Esophagus (tissue), 2 donors: ENCODE measurements at regions not wholly inside any gene's neighbourhood (a gene's known extent, or its start where the extent isn't known, plus 50 kb on each side); places are given as distances from the start of the nearest gene placed in this dataset.
"Not testable (repeated sequence)": the region's sequence is repeated elsewhere in the genome, so short reads cannot be mapped to it uniquely, and the experiment has no call there.

Source experiments
- H3K27ac ChIP-seq, 2 donors: one replicate each; pipeline ENCODE4 v1.5.1; 2013; ENCODE audit warnings: low read depth in 2 of 2, mild to moderate bottlenecking in 2 of 2, inconsistent platforms in 1 of 2, low read length in 1 of 2, moderate library complexity in 1 of 2
- H3K27me3 ChIP-seq, 2 donors: one replicate each; pipeline ENCODE4 v1.6.1; 2013; ENCODE audit warnings: low read length in 2 of 2, control low read depth in 1 of 2, mild to moderate bottlenecking in 1 of 2; ENCODE audit not compliant: insufficient read depth in 2 of 2, control insufficient read depth in 1 of 2
- H3K36me3 ChIP-seq, 2 donors: one replicate each; pipeline ENCODE4 v1.6.1; 2013; ENCODE audit warnings: low read length in 1 of 2; ENCODE audit not compliant: control insufficient read depth in 2 of 2, insufficient read depth in 2 of 2
- H3K4me1 ChIP-seq, 2 donors: one replicate each; pipeline ENCODE4 v1.6.1; 2013; ENCODE audit warnings: low read length in 1 of 2; ENCODE audit not compliant: control insufficient read depth in 2 of 2, insufficient read depth in 2 of 2
- H3K4me3 ChIP-seq, 2 donors: one replicate each; pipeline ENCODE4 v1.5.1; 2013; ENCODE audit warnings: low read length in 2 of 2, mild to moderate bottlenecking in 2 of 2, low read depth in 1 of 2, moderate library complexity in 1 of 2
- H3K9me3 ChIP-seq, 2 donors: one replicate each; pipeline ENCODE4 v1.6.1; 2013; ENCODE audit warnings: mild to moderate bottlenecking in 2 of 2, low read depth in 1 of 2, low read length in 1 of 2, moderate library complexity in 1 of 2; ENCODE audit not compliant: control insufficient read depth in 2 of 2, insufficient read depth in 1 of 2
- WGBS, 2 donors: extraction: QIAGEN DNeasy Blood & Tissue Kit; methylation state at CpG; one replicate each; pipeline ENCODE4 v1.1.7; 2013; 5-methylcytosine and 5-hydroxymethylcytosine counted together
- donor health status: healthy with polysubstance abuse.
- donor health status: Bipolar disorder and iron deficiency.

DNA sequence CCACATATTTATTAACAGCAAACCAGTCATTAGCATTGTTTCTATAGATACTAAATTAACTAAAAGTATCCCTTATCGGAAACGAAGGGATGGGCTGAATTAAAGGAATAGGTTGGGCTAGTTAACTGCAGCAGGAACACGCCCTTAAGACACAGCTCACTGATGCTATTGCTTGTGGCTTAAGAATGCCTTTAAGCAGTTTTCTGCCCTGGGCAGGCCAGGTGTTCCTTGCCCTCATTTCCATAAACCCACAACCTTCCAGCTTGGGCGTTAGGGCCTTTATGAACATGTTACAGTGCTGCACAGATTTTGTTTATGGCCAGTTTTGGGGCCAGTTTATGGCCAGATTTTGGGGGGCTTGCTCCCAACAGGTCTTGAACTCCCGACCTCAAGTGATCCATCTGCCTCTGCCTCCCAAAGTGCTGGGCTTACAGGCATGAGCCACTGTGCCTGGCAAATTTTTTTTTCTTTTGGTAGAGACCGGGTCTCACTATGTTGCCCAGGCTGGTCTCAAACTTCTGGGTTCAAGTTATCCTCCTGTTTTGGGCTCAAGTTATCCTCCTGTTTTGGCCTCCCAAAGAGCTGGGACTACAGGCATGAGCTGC is 90.1 kb upstream of the GRIN2A start:
- 87 to 91% methylated on average over 6 of the region's 6 CpGs for WGBS, 2 donors
- H3K9me3 ChIP-seq, H3K4me1 ChIP-seq, H3K27ac ChIP-seq, H3K4me3 ChIP-seq, H3K36me3 ChIP-seq, H3K27me3 ChIP-seq: not testable (repeated sequence)

DNA sequence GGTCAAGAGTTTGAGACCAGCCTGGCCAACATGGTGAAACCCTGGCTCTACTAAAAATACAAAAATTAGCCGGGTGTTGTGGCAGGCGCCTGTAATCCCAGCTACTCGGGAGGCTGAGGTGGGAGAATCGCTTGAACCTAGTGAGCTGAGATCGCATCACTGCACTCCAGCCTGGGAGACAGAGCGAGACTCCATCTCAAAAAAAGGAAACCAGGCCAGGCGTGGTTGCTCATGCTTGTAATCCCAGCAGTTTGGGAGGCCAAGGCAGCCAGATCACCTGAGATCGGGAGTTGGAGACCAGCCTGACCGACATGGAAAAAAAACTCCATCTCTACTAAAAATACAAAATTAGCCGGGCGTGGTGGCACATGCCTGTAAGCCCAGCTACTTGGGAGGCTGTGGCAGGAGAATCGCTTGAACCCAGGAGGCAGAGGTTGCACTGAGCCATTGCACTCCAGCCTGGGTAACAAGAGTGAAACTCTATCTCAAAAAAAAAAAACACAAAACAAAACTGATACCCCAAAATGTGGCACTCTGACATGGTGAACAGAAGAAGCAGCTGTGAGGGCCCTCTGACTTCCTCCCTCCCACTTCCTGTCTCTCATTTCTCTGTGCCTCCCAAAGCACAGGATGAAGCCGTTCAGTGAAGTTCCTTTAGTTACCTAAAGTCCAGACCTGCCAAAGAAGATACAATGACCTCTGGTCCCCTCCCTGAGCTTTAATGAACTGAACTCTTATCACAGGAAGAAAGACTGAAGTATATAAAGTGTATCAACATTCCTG is 93.2 kb upstream of the GRIN2A start:
- WGBS, 2 donors: 83 to 92% methylated on average over 13 of the region's 13 CpGs
- not testable (repeated sequence) for H3K27ac ChIP-seq, H3K36me3 ChIP-seq, H3K4me3 ChIP-seq, H3K9me3 ChIP-seq, H3K4me1 ChIP-seq, H3K27me3 ChIP-seq

DNA sequence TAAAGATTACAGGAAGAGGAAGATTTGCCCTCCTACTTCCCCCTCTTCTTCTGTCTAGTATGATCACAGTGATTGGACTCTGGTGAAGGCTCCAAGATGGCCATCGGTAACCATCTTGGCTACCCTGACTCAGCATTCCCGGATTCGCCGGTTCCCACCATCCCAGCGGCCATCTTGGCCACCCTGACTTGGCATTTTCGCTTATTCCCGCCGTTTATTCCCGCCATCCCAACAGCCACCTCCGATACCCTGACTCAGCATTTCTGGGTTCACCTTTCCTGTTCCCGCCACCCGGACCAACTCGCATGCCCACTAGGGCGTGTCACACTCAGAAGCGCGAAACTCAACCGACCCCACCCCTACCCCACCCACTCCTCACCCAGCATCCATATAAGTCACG is 95.4 kb upstream of the GRIN2A start:
- Histone ChIP-seq H3K4me1 (no peaks in the 10 kb centered on the region), H3K9me3 (no peaks in the 10 kb centered on the region), H3K36me3 (no peaks in the 10 kb centered on the region), H3K27me3 (no peaks in the 10 kb centered on the region), H3K27ac (no peak overlapping the region), H3K4me3 (no peak overlapping the region)
- 84 to 86% methylated on average over 18 of the region's 18 CpGs for WGBS, 2 donors

DNA sequence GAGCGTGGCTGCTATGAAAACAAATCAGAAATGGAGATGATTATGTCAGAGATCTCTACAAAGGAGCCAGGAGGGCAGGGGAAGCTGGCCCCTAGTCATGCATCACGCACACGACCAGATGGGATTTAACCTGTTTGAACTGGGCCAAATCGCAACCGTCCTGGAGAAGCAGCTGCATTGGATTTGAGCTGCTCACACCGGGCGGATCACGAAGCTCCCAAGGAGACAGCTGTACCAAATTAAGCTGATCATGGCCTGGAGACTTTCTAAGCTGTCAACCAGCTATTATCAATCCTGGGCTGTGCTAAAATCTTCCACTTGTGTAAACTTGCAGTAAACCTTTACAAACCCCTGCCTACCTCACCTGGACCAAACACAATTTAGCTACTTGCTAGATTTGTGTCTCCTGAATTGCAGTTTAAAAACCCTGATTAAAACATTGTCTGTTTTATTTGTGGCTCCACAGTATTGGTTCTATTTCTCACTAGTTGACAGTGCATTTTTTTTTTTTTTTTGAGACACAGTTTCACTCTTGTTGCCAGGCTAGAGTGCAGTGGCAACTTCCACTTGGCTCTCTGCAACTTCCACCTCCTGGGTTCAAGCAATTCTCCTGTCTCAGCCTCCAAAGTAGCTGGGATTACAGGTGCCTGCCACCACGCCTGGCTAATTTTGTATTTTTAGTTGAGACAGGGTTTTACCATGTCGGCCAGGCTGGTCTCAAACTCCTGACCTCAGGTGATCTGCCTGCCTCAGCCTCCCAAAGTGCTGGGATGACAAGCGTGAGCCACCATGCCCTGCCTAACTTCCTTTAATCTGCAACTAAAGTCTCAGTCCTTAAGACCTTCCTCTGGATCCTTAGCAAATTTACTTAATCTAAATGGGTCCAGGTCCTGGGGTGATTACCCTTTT is 98.3 kb upstream of the GRIN2A start:
- no peaks in the 10 kb centered on the region for H3K4me1 ChIP-seq
- H3K36me3 ChIP-seq: no peaks in the 10 kb centered on the region
- no peak overlapping the region for H3K27ac ChIP-seq
- H3K9me3 ChIP-seq: no peaks in the 10 kb centered on the region
- no peak overlapping the region for H3K4me3 ChIP-seq
- no peaks in the 10 kb centered on the region for H3K27me3 ChIP-seq
- WGBS, 2 donors: 24 to 41% methylated on average over 11 of the region's 11 CpGs

DNA sequence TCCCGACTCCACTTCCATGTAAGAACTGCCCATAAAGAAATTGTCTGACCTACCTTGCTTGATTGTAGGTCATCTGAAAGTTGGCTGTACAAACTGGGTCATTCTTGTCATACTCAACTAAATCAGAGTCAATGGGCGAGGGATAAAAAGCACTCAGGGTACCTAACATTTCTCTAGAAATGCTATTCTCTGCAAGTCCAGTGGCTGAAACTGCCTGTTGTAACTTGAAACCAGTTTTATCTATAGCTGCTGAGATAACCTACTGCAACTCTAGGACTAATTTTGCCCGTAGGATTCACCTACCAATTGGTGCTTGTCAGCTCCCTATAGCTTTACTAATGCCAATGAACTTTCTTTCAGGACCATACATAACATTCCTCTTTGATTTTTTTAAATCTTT is 100.1 kb upstream of the GRIN2A start:
- Histone ChIP-seq H3K4me3 (no peak overlapping the region), H3K27me3 (no peaks in the 10 kb centered on the region), H3K4me1 (no peaks in the 10 kb centered on the region), H3K27ac (no peak overlapping the region), H3K36me3 (no peaks in the 10 kb centered on the region), H3K9me3 (no peaks in the 10 kb centered on the region)
- WGBS, 2 donors: 67 to 73% methylated on average over 3 of the region's 3 CpGs

DNA sequence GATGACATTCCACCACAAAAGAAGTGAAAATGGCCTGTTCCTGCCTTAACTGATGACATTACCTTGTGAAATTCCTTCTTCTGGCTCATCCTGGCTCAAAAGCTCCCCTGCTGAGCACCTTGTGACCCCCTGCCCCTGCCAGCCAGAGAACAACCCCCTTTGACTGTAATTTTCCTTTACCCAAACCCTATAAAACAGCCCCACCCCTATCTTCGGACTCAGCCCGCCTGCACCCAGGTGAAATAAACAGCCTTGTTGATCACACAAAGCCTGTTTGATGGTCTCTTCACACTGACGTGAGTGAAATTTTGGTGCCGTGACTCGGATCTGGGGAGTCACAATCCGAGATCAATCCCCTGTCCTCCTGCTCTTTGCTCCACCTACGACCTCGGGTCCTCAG is 101.0 kb upstream of the GRIN2A start:
- not testable (repeated sequence) for H3K27me3 ChIP-seq

DNA sequence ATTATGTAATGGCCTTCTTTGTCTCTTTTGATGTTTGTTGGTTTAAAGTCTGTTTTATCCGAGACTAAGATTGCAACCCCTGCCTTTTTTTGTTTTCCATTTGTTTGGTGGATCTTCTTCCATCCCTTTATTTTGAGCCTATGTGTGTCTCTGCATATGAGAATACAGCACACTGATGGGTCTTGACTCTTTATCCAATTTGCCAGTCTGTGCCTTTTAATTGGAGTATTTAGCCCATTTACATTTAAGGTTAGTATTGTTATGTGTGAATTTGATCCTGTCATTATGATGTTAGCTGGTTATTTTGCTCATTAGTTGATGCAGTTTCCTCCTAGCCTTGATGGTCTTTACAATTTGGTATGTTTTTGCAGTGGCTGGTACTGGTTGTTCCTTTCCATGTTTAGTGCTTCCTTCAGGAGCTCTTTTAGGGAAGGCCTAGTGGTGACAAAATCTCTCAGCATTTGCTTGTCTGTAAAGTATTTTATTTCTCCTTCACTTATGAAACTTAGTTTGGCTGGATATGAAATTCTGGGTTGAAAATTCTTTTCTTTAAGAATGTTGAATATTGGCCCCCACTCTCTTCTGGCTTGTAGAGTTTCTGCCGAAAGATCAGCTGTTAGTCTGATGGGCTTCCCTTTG is 95.3 kb upstream of the ATF7IP2 start:
- not testable (repeated sequence) for H3K4me3 ChIP-seq, H3K27ac ChIP-seq, H3K27me3 ChIP-seq, H3K36me3 ChIP-seq, H3K9me3 ChIP-seq, H3K4me1 ChIP-seq
- WGBS, 2 donors: 90 to 91% methylated on average over 1 of the region's 2 CpGs

More for the DNA sequence above, 101.0 kb upstream of the GRIN2A start:
- H3K4me1 ChIP-seq, H3K36me3 ChIP-seq, H3K9me3 ChIP-seq, H3K27ac ChIP-seq, H3K4me3 ChIP-seq: not testable (repeated sequence)
- 71 to 73% methylated on average over 8 of the region's 8 CpGs for WGBS, 2 donors

DNA sequence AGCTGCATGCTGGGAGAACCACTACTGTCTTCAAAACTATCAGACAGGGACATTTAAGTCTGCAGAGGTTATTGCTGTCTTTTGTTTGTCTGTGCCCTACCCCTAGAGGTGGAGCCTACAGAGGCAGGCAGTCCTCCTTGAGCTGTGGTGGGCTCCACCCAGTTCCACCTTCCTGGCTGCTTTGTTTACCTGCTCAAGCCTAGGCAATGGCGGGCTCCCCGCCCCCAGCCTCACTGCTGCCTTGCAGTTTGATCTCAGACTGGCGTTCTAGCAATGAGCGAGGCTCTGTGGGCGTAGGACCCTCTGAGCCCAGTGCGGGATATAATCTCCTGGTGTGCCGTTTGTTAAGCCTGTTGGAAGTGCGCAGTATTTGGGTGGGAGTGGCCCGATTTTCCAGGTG is 93.7 kb upstream of the ATF7IP2 start:
- not testable (repeated sequence) for H3K27ac ChIP-seq, H3K4me1 ChIP-seq
- 83 to 85% methylated on average over 9 of the region's 9 CpGs for WGBS, 2 donors

DNA sequence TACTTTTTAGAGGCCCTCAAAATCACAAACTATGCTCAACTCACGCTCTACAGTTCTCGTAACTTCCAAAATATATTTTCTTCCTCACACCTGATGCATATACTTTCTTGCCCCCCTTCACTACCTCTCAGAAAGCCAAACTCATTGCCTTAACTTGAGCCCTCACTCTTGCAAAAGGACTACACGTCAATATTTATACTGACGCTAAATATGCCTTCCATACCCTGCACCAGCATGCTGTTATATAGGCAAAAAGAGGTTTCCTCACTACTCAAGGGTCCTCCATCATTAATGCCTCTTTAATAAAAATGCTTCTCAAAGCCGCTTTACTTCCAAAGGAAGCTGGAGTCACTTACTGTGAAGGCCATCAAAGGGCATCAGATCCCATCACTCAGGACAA is 92.9 kb upstream of the ATF7IP2 start:
- not testable (repeated sequence) for H3K27ac ChIP-seq, H3K4me1 ChIP-seq, H3K36me3 ChIP-seq, H3K9me3 ChIP-seq, H3K27me3 ChIP-seq, H3K4me3 ChIP-seq
- WGBS, 2 donors: 76 to 77% methylated on average over 5 of the region's 5 CpGs

More for the DNA sequence above, 93.7 kb upstream of the ATF7IP2 start:
- not testable (repeated sequence) for H3K9me3 ChIP-seq, H3K4me3 ChIP-seq, H3K36me3 ChIP-seq, H3K27me3 ChIP-seq
